ENCODE measurements at regions not wholly inside any gene's neighbourhood (a gene's known extent, or its start where the extent isn't known, plus 50 kb on each side); places are given as distances from the start of the nearest gene placed in this dataset.

GRCh38 chr9:32265037-32265436 lies 119.4 kb upstream of the ACO1 start:
- no peak overlapping the region for H2BK20ac ChIP-seq (ENCODE audit: low read depth, low read length)
- ChIA-PET CTCF (no interaction called here), POLR2A (ENCODE audit: unreplicated experiment) (no interaction called here)
- dilution Hi-C loops (cut with HindIII; ENCODE audit: low sequenced_read_pairs, unreplicated experiment) (no loop called here), intact Hi-C loops (cut with micrococcal nuclease) (no loop called here), in situ Hi-C loops (cut with MboI; ENCODE audit: low sequenced_read_pairs) (loop anchor here (25.0 kb wide), 1 partner anchor 103 kb away; no protein-coding TSS in a partner anchor)
- H4K91ac ChIP-seq (ENCODE audit: insufficient read depth, low read depth, low read length), result no peak overlapping the region
- WGBS, 2 experiments (ENCODE audit: extremely low coverage in 2 of 2, insufficient read length in 1 of 2), result no CpG with 5 or more reads among the region's 3 CpGs
- H3K4me2 ChIP-seq (ENCODE audit: low read depth, low read length), result no peak overlapping the region
- no peak for TF ChIP-seq USF2 (IDR thresholded peaks at IDR 0.05; ENCODE audit: low read depth, low read length)
- no peak for TF ChIP-seq NFE2L2 (IDR thresholded peaks at IDR 0.05; ENCODE audit: low read depth, low read length)
- no peak for TF ChIP-seq RAD21 (IDR thresholded peaks at IDR 0.05; ENCODE audit: low read length)
- no peak for TF ChIP-seq FOS (IDR thresholded peaks at IDR 0.05; ENCODE audit: low read depth, low read length)
- no peaks in the 10 kb centered on the region for H3K79me1 ChIP-seq (ENCODE audit: low read depth in 1 of 2, low read length in 2 of 2)
- H4K5ac ChIP-seq (ENCODE audit: low read depth, low read length), result no peak overlapping the region
- no peak overlapping the region for H2AK9ac ChIP-seq (replicated peaks; ENCODE audit: low read depth, low read length, poor library complexity)
- no peak for ATAC-seq (ENCODE audit: low read depth)
- H4K8ac ChIP-seq (ENCODE audit: low read depth in 2 of 2, low read length in 2 of 2), result no peak overlapping the region
- H3K23ac ChIP-seq (ENCODE audit: low read depth, low read length), result no peak overlapping the region
- no peak overlapping the region for H3K9ac ChIP-seq (ENCODE audit: low read depth, low read length)
- no peaks in the 10 kb centered on the region for H3K9me3 ChIP-seq (ENCODE audit: control insufficient read depth, insufficient read depth, low read length)
- DNase-seq, result no peak
- H3K4ac ChIP-seq (ENCODE audit: low read depth, low read length), result no peak overlapping the region
- no peak overlapping the region for H2AK5ac ChIP-seq (ENCODE audit: low read depth, low read length)
- BruUV-seq (replicated peaks), result no TSS peak
- no peaks in the 10 kb centered on the region for H3K4me1 ChIP-seq (ENCODE audit: control insufficient read depth, insufficient read depth, low read length)
- H2BK120ac ChIP-seq (ENCODE audit: low read depth, low read length), result no peak overlapping the region
- no peaks in the 10 kb centered on the region for H3K36me3 ChIP-seq (ENCODE audit: control insufficient read depth, insufficient read depth, low read length)
- no peak overlapping the region for H2BK15ac ChIP-seq (ENCODE audit: low read depth, low read length)
- no peak overlapping the region for H3K4me3 ChIP-seq (ENCODE audit: insufficient read depth, low read depth, low read length)
- H3K27me3 ChIP-seq (ENCODE audit: control insufficient read depth, insufficient read depth, low read length), result no peaks in the 10 kb centered on the region
- H4K20me1 ChIP-seq (ENCODE audit: insufficient read depth, low read length), result no peaks in the 10 kb centered on the region
- H3K18ac ChIP-seq (ENCODE audit: low read depth, low read length), result no peak overlapping the region
- H2BK5ac ChIP-seq (ENCODE audit: low read depth, low read length, poor library complexity, severe bottlenecking), result no peak overlapping the region
- no peak overlapping the region for H2AFZ ChIP-seq (replicated peaks; ENCODE audit: low read length, poor library complexity)
- no peak overlapping the region for H3K56ac ChIP-seq (ENCODE audit: extremely low read depth, insufficient read depth, low read length)
- no peaks in the 10 kb centered on the region for H3K9me1 ChIP-seq (ENCODE audit: insufficient read depth, low read length)
- H3K14ac ChIP-seq (replicated peaks; ENCODE audit: low read depth, low read length), result no peak overlapping the region
- no peak overlapping the region for H3K27ac ChIP-seq (ENCODE audit: insufficient read depth, low read length)
